Spleen (tissue), 7 donors: ENCODE measurements at regions not wholly inside any gene's neighbourhood (a gene's known extent, or its start where the extent isn't known, plus 50 kb on each side); places are given as distances from the start of the nearest gene placed in this dataset.
A peak's percentile ranks its signal among the peaks of the same experiment; 100 is the strongest.

Source experiments
- POLR2AphosphoS5 ChIP-seq, 3 donors: sonication (generic); formaldehyde crosslinking; IDR thresholded peaks; one replicate each; pipeline ENCODE4 v1.5.1; 2017; ENCODE audit warnings: antibody characterized with exemption in 3 of 3
- TF ChIP-seq, protein P1 (sequence below), 11 experiments: fragments of 200-600 bp in 7 of 11; fragments of 450-650 bp in 4 of 11; sonication (generic) in 4 of 11; IDR thresholded peaks in 8 of 11; conservative IDR thresholded peaks in 3 of 11; 1 replicate in 7 of 11; 2 replicates in 4 of 11; pipeline versions ENCODE4 v1.4.0 to v1.8.0; 2016 to 2021; ENCODE audit warnings: antibody characterized with exemption in 11 of 11, inconsistent platforms in 4 of 11, mild to moderate bottlenecking in 1 of 11
- donor health status: DM: no; HTN: no; CAD: no; lungs with moderate emphysema.
- donor health status: DM: no; HTN: no; CAD: no.
- donor health status: DM: no; HTN: no; CAD: no.

DNA sequence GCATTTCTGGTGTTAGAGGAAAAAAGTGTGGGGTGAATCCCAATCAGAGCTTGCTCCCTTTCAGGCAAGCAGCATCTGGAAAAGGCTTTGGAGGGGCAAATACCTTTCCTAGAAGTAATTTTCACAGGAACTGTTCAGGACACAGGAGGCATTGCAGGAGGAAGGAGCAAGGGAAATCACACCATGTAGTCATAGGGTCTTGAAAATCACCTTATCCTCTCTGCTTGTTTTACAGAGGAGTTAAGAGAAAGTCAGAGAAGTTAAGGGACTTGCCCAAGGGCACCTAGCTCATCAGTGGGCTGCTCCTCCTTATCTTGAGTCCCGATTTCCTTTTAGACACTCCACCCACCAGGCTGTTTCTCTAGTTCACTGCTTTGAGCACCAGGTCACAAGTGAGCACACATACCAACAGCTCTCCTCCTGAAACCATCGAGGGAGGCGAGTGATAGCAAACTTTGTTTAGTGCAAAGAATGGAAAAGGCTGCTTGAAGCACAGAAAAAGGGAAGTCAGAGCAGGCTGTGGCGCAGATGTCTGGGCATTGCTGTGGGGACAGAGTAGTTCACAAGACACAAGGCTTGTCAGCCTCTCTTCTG lies 89.2 kb upstream of the CXCR4 start:
- TF ChIP-seq, protein P1, sequence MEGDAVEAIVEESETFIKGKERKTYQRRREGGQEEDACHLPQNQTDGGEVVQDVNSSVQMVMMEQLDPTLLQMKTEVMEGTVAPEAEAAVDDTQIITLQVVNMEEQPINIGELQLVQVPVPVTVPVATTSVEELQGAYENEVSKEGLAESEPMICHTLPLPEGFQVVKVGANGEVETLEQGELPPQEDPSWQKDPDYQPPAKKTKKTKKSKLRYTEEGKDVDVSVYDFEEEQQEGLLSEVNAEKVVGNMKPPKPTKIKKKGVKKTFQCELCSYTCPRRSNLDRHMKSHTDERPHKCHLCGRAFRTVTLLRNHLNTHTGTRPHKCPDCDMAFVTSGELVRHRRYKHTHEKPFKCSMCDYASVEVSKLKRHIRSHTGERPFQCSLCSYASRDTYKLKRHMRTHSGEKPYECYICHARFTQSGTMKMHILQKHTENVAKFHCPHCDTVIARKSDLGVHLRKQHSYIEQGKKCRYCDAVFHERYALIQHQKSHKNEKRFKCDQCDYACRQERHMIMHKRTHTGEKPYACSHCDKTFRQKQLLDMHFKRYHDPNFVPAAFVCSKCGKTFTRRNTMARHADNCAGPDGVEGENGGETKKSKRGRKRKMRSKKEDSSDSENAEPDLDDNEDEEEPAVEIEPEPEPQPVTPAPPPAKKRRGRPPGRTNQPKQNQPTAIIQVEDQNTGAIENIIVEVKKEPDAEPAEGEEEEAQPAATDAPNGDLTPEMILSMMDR (IDR thresholded peaks at IDR 0.05 in 8 of 11, conservative IDR thresholded peaks at IDR 0.05 in 3 of 11) = peak in 1 of 11 experiments; percentile 13
- peak in 1 of 3 donors; percentile 85 for TF ChIP-seq POLR2AphosphoS5 (IDR thresholded peaks at IDR 0.05)
